ENCODE measurements at regions not wholly inside any gene's neighbourhood (a gene's known extent, or its start where the extent isn't known, plus 50 kb on each side); places are given as distances from the start of the nearest gene placed in this dataset.

DNA sequence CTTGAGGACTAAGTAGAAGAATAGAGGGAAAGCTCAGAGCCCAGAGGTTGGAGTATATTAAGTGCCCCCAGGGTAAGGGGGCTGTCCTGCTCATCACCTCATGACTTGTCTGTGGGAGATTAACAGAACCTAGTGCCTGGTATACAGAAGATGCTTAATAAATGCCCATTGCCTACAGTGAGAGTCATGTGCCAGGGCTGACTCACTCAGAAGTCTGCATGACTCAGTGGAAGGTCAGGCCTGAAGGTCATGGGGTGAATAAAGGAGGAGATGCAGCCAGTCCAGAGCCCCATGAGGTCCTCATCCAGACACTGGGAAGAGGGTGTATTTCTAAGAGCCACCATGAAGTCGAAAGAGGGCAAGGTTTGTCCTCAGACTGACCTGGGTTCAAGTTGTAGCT, 62.5 kb upstream of the TLE3 start:
- no peak for DNase-seq (ENCODE audit: extremely low spot score)
- intact Hi-C loops (cut with DNase I) = no loop called here
- no peaks in the 10 kb centered on the region for H3K27me3 ChIP-seq
- no peaks in the 10 kb centered on the region for H3K36me3 ChIP-seq
- 100% methylated on average over 1 of the region's 1 CpG for WGBS
- H3K4me3 ChIP-seq = no peak overlapping the region
- TF ChIP-seq CTCF (IDR thresholded peaks at IDR 0.05) (no peak), POLR2AphosphoS5 (IDR thresholded peaks at IDR 0.05) (no peak), POLR2A (IDR thresholded peaks at IDR 0.05; ENCODE audit: low read depth) (no peak), EP300 (IDR thresholded peaks at IDR 0.05) (no peak)
- H3K9me3 ChIP-seq = no peaks in the 10 kb centered on the region
- no peak overlapping the region for H3K27ac ChIP-seq (replicated peaks in 1 of 4)
- H3K4me1 ChIP-seq = peaks cover 41 to 49% (median 47%) of the 10 kb centered on the region in 4 donors

DNA sequence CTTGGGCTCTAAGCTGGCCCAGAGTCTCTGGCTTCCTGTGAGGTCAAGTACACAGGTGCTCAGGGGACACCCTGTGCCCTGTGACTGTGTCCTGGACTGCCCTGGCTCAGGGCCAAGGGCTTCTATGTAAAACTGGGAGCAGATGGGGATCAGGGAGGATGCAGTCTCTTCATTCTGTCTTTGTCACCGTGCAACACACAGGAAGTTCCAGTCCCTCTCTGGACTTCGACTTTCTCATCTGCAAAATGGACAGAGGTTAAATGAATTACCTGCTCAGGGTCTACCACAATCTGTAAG, 61.9 kb upstream of the TLE3 start:
- intact Hi-C loops (cut with DNase I) = no loop called here

GRCh38 chr15:70159001-70159712, 61.4 kb upstream of the TLE3 start:
- Histone ChIP-seq H3K36me3 (no peaks in the 10 kb centered on the region), H3K9me3 (no peaks in the 10 kb centered on the region), H3K4me1 (peaks cover 38 to 50% (median 47%) of the 10 kb centered on the region in 4 donors), H3K27ac (replicated peaks in 1 of 4) (no peak overlapping the region), H3K4me3 (no peak overlapping the region), H3K27me3 (no peaks in the 10 kb centered on the region)
- TF ChIP-seq EP300 (IDR thresholded peaks at IDR 0.05) = no peak
- no peak for TF ChIP-seq CTCF (IDR thresholded peaks at IDR 0.05)
- TF ChIP-seq POLR2A (IDR thresholded peaks at IDR 0.05; ENCODE audit: low read depth) = no peak
- no peak for TF ChIP-seq POLR2AphosphoS5 (IDR thresholded peaks at IDR 0.05)
- DNase-seq (ENCODE audit: extremely low spot score) = no peak
- 75% methylated on average over 9 of the region's 9 CpGs for WGBS
- intact Hi-C loops (cut with DNase I) = no loop called here

More for the DNA sequence above, 61.9 kb upstream of the TLE3 start:
- no peak overlapping the region for H3K4me3 ChIP-seq
- H3K27ac ChIP-seq (replicated peaks in 1 of 4) = no peak overlapping the region
- TF ChIP-seq POLR2A (IDR thresholded peaks at IDR 0.05; ENCODE audit: low read depth) = no peak
- TF ChIP-seq CTCF (IDR thresholded peaks at IDR 0.05) = no peak
- TF ChIP-seq POLR2AphosphoS5 (IDR thresholded peaks at IDR 0.05) = no peak
- no peak for TF ChIP-seq EP300 (IDR thresholded peaks at IDR 0.05)
- H3K27me3 ChIP-seq = no peaks in the 10 kb centered on the region
- H3K36me3 ChIP-seq = no peaks in the 10 kb centered on the region
- DNase-seq (ENCODE audit: extremely low spot score) = no peak
- 85% methylated on average over 2 of the region's 2 CpGs for WGBS
- no peaks in the 10 kb centered on the region for H3K9me3 ChIP-seq
- peaks cover 36 to 49% (median 47%) of the 10 kb centered on the region in 4 donors for H3K4me1 ChIP-seq

GRCh38 chr15:70158309-70159000, 60.7 kb upstream of the TLE3 start:
- H3K27me3 ChIP-seq = no peaks in the 10 kb centered on the region

More at GRCh38 chr15:70158309-70159000, 60.7 kb upstream of the TLE3 start:
- DNase-seq (ENCODE audit: extremely low spot score) = no peak
- no peaks in the 10 kb centered on the region for H3K36me3 ChIP-seq
- H3K4me3 ChIP-seq = no peak overlapping the region
- peaks cover 43 to 55% (median 49%) of the 10 kb centered on the region in 4 donors for H3K4me1 ChIP-seq
- TF ChIP-seq EP300 (IDR thresholded peaks at IDR 0.05) (no peak), POLR2AphosphoS5 (IDR thresholded peaks at IDR 0.05) (no peak), POLR2A (IDR thresholded peaks at IDR 0.05; ENCODE audit: low read depth) (no peak), CTCF (IDR thresholded peaks at IDR 0.05) (no peak)
- 95% methylated on average over 7 of the region's 9 CpGs for WGBS
- no peaks in the 10 kb centered on the region for H3K9me3 ChIP-seq
- intact Hi-C loops (cut with DNase I) = no loop called here
- no peak overlapping the region for H3K27ac ChIP-seq (replicated peaks in 1 of 4)
